Endodermal cell (in vitro differentiated cells): ENCODE measurements at regions not wholly inside any gene's neighbourhood (a gene's known extent, or its start where the extent isn't known, plus 50 kb on each side); places are given as distances from the start of the nearest gene placed in this dataset.

Experiments used
- DNase-seq: peaks from one replicate; pipeline ENCODE4 v3.0.0-alpha.2; 2017
- H3K27ac ChIP-seq: 2 replicates; pipeline ENCODE4 v1.5.1; 2013; ENCODE audit warnings: mild to moderate bottlenecking, low read depth, low read length, moderate library complexity
- H3K27me3 ChIP-seq: 2 replicates; pipeline ENCODE4 v1.6.1; 2013; ENCODE audit warnings: mild to moderate bottlenecking, low read length, moderate library complexity; ENCODE audit not compliant: insufficient read depth, control insufficient read depth, poor library complexity, severe bottlenecking
- H3K36me3 ChIP-seq: 2 replicates; pipeline ENCODE4 v1.7.0; 2013; ENCODE audit warnings: mild to moderate bottlenecking, low read length, moderate library complexity; ENCODE audit not compliant: control insufficient read depth, insufficient read depth
- H3K4me1 ChIP-seq: one replicate; pipeline ENCODE4 v1.7.0; 2013; ENCODE audit warnings: low read length; ENCODE audit not compliant: control insufficient read depth, insufficient read depth
- H3K4me3 ChIP-seq: 2 replicates; pipeline ENCODE4 v1.5.1; 2013; ENCODE audit warnings: mild to moderate bottlenecking, low read length, moderate library complexity
- H3K9ac ChIP-seq: 2 replicates; pipeline ENCODE4 v1.6.1; 2013; ENCODE audit warnings: mild to moderate bottlenecking, low read length, moderate library complexity; ENCODE audit not compliant: poor library complexity, severe bottlenecking; ENCODE audit errors: extremely low read depth
- H3K9me3 ChIP-seq: 2 replicates; pipeline ENCODE4 v1.6.1; 2013; ENCODE audit warnings: mild to moderate bottlenecking, low read length, moderate library complexity; ENCODE audit not compliant: control insufficient read depth
- H3K27ac Mint-ChIP-seq: 2 replicates; pipeline ENCODE4 v1.8.0; 2020; ENCODE audit warnings: mixed read lengths
- H3K27me3 Mint-ChIP-seq: 2 replicates; pipeline ENCODE4 v1.8.0; 2021; ENCODE audit warnings: mild to moderate bottlenecking, mixed read lengths; ENCODE audit not compliant: insufficient read depth
- H3K36me3 Mint-ChIP-seq: 2 replicates; pipeline ENCODE4 v1.8.0; 2020; ENCODE audit warnings: low read depth, mixed read lengths
- H3K4me1 Mint-ChIP-seq: 2 replicates; pipeline ENCODE4 v1.8.0; 2020; ENCODE audit warnings: mixed read lengths
- H3K4me3 Mint-ChIP-seq: 2 replicates; pipeline ENCODE4 v1.8.0; 2020; ENCODE audit warnings: mild to moderate bottlenecking, moderate library complexity, mixed read lengths
- H3K9me3 Mint-ChIP-seq: 2 replicates; pipeline ENCODE4 v1.8.0; 2020; ENCODE audit warnings: mild to moderate bottlenecking, mixed read lengths
- WGBS, 2 experiments: methylation state at CpG; one replicate each; pipeline versions ENCODE4 v1.1.5 to v1.1.7; 2013; ENCODE audit warnings: missing lambda C conversion rate in 2 of 2, mixed read lengths in 1 of 2; ENCODE audit not compliant: insufficient coverage in 1 of 2, insufficient read length in 1 of 2; 5-methylcytosine and 5-hydroxymethylcytosine counted together
- TF ChIP-seq, protein P1 (sequence below): fragments of 200-600 bp; sonication (generic); conservative IDR thresholded peaks from 2 replicates; pipeline ENCODE4 v1.5.0; 2021; ENCODE audit warnings: antibody characterized with exemption, mild to moderate bottlenecking

DNA sequence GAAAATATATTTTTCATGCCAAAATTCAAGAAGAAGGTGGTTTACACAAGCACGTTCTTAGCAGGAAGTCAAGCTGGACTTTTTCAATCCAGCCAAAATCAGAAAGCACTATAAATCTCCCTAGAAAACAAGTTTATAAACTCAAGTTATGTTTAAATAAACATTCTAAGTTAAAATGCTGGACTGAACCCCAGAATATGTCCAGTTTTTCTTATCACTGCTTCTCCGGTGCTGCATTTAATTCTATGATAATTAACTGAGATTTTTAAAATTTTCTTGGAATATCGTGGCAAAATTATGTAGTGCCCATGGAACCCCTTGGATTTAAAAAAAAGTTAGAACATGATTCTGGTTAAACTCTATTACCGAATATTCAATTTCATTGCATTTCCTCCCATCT is 218.2 kb upstream of the MDFIC2 start:
- no peak overlapping the region for H3K4me3 Mint-ChIP-seq
- TF ChIP-seq, protein P1, sequence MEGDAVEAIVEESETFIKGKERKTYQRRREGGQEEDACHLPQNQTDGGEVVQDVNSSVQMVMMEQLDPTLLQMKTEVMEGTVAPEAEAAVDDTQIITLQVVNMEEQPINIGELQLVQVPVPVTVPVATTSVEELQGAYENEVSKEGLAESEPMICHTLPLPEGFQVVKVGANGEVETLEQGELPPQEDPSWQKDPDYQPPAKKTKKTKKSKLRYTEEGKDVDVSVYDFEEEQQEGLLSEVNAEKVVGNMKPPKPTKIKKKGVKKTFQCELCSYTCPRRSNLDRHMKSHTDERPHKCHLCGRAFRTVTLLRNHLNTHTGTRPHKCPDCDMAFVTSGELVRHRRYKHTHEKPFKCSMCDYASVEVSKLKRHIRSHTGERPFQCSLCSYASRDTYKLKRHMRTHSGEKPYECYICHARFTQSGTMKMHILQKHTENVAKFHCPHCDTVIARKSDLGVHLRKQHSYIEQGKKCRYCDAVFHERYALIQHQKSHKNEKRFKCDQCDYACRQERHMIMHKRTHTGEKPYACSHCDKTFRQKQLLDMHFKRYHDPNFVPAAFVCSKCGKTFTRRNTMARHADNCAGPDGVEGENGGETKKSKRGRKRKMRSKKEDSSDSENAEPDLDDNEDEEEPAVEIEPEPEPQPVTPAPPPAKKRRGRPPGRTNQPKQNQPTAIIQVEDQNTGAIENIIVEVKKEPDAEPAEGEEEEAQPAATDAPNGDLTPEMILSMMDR = no peak
- Histone ChIP-seq H3K4me3 (no peak overlapping the region), H3K4me1 (no peaks in the 10 kb centered on the region), H3K27me3 (no peaks in the 10 kb centered on the region), H3K27ac (no peak overlapping the region), H3K36me3 (no peaks in the 10 kb centered on the region), H3K9ac (no peak overlapping the region), H3K9me3 (no peaks in the 10 kb centered on the region)
- WGBS, 2 experiments = 80 to 100% methylated on average over 1 to 4 of the region's 4 CpGs
- no peak for DNase-seq
- peaks cover 5% of the 10 kb centered on the region for H3K27me3 Mint-ChIP-seq
- no peaks in the 10 kb centered on the region for H3K36me3 Mint-ChIP-seq
- no peaks in the 10 kb centered on the region for H3K9me3 Mint-ChIP-seq
- peaks cover 5% of the 10 kb centered on the region for H3K4me1 Mint-ChIP-seq
- no peak overlapping the region for H3K27ac Mint-ChIP-seq

DNA sequence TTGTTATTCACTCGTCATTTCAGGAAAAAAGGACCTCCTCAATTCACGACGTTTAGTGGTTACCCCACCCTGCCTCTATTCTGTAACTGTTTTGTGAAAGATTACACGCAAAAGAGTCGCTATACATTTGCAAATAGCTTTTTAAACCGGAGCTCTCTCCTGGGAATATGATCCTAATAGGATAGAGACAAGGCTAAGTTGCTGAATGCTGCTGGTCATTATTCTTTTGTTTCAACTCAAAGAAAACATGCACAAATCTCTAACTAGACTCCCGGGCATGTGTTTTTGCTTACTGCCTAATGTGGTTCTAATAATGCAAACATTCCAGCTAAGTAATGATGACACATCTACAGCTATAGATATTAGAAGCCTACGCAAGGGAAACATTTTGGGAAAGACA is 214.6 kb upstream of the MDFIC2 start:
- no peaks in the 10 kb centered on the region for H3K4me1 ChIP-seq
- Mint-ChIP-seq H3K4me3 (no peak overlapping the region), H3K27ac (no peak overlapping the region), H3K27me3 (peaks cover 5% of the 10 kb centered on the region), H3K4me1 (peaks cover 1% of the 10 kb centered on the region), H3K36me3 (no peaks in the 10 kb centered on the region), H3K9me3 (no peaks in the 10 kb centered on the region)
- TF ChIP-seq, protein P1 = no peak
- H3K36me3 ChIP-seq = no peaks in the 10 kb centered on the region
- no peak overlapping the region for H3K4me3 ChIP-seq
- no peaks in the 10 kb centered on the region for H3K9me3 ChIP-seq
- H3K27me3 ChIP-seq = no peaks in the 10 kb centered on the region
- no peak overlapping the region for H3K27ac ChIP-seq
- DNase-seq = no peak
- 56 to 61% methylated on average over 7 to 8 of the region's 8 CpGs for WGBS, 2 experiments
- no peak overlapping the region for H3K9ac ChIP-seq

DNA sequence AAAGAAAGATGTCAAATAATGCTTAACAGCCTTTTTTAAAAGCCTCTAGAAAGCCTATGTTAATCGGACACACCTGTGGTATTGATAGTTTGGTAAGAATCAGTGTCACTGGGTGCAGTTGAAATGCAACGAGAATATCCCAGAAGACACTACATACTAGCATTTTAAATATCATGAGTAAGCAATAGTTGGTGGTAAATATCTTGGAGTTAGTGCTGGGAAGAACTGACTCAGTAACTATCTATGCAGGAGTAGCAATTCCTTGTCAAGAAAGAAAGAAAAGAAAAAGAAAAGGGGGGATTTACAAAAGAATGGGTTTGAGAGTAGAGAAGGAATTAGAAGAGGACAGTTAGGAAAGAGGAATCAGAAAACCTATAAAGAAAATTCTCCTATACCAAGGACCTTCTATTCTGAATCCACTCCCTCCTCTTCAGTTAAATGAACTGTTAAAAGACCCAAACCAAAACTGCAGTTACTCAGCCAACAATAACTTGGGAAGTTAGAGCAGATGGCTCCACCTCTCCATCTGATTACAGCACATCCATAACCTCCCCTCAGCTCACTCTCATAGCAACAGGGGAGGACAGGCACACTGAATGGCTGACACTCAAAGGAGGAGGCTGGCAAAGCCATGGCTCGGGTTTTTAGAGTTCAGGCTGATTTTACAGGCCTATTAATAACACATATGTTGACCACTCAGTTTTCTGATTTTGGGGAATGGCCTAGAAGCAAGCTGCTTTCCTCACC is 207.6 kb upstream of the MDFIC2 start:
- H3K4me3 Mint-ChIP-seq = no peak overlapping the region
- H3K27ac ChIP-seq = no peak overlapping the region
- H3K27ac Mint-ChIP-seq = no peak overlapping the region
- 88% methylated on average over 2 of the region's 3 CpGs; no CpG with 5 or more reads in 1 of the 2 experiments for WGBS, 2 experiments
- no peaks in the 10 kb centered on the region for H3K36me3 Mint-ChIP-seq
- no peak for DNase-seq
- no peaks in the 10 kb centered on the region for H3K27me3 Mint-ChIP-seq
- no peak overlapping the region for H3K4me3 ChIP-seq
- H3K36me3 ChIP-seq = no peaks in the 10 kb centered on the region
- H3K9me3 Mint-ChIP-seq = no peaks in the 10 kb centered on the region
- no peaks in the 10 kb centered on the region for H3K4me1 Mint-ChIP-seq
- H3K9ac ChIP-seq = no peak overlapping the region
- H3K4me1 ChIP-seq = no peaks in the 10 kb centered on the region
- TF ChIP-seq, protein P1 = no peak
- H3K27me3 ChIP-seq = no peaks in the 10 kb centered on the region
- H3K9me3 ChIP-seq = no peaks in the 10 kb centered on the region
